ENCODE measurements at regions not wholly inside any gene's neighbourhood (a gene's known extent, or its start where the extent isn't known, plus 50 kb on each side); places are given as distances from the start of the nearest gene placed in this dataset.
A peak's percentile ranks its signal among the peaks of the same experiment; 100 is the strongest.

DNA sequence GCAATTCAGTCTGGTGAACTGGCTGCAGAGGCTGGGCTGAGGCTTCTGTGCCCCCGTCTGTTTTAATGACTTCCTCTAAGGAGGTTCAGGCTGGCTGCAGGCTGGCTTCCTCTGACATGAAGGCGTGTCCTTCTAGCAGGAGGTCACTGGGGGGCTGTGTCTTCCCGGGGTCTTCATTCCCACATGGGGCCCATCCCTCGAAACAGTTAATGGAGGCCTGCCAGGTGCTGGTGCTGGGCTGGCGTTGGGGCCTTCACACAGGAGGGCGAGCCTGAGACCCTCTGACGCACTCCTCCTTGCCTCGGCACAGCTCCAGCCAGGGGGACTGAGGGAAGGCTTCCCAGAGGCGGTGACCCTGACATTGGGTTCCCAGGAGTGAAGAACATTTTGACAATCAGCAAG is 57.7 kb upstream of the DLK1 start:
- no peak for DNase-seq (ENCODE audit: low read depth)
- TF ChIP-seq, protein P1, sequence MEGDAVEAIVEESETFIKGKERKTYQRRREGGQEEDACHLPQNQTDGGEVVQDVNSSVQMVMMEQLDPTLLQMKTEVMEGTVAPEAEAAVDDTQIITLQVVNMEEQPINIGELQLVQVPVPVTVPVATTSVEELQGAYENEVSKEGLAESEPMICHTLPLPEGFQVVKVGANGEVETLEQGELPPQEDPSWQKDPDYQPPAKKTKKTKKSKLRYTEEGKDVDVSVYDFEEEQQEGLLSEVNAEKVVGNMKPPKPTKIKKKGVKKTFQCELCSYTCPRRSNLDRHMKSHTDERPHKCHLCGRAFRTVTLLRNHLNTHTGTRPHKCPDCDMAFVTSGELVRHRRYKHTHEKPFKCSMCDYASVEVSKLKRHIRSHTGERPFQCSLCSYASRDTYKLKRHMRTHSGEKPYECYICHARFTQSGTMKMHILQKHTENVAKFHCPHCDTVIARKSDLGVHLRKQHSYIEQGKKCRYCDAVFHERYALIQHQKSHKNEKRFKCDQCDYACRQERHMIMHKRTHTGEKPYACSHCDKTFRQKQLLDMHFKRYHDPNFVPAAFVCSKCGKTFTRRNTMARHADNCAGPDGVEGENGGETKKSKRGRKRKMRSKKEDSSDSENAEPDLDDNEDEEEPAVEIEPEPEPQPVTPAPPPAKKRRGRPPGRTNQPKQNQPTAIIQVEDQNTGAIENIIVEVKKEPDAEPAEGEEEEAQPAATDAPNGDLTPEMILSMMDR (conservative IDR thresholded peaks at IDR 0.05; ENCODE audit: low read length) = no peak

GRCh38 chr14:100669468-100669867 is 57.2 kb upstream of the DLK1 start:
- DNase-seq (ENCODE audit: low read depth) = no peak
- no peak overlapping the region for H3K4me3 ChIP-seq (ENCODE audit: low read length)
- TF ChIP-seq, protein P1 (conservative IDR thresholded peaks at IDR 0.05; ENCODE audit: low read length) = no peak

More for the DNA sequence above, 57.7 kb upstream of the DLK1 start:
- no peak overlapping the region for H3K4me3 ChIP-seq (ENCODE audit: low read length)

DNA sequence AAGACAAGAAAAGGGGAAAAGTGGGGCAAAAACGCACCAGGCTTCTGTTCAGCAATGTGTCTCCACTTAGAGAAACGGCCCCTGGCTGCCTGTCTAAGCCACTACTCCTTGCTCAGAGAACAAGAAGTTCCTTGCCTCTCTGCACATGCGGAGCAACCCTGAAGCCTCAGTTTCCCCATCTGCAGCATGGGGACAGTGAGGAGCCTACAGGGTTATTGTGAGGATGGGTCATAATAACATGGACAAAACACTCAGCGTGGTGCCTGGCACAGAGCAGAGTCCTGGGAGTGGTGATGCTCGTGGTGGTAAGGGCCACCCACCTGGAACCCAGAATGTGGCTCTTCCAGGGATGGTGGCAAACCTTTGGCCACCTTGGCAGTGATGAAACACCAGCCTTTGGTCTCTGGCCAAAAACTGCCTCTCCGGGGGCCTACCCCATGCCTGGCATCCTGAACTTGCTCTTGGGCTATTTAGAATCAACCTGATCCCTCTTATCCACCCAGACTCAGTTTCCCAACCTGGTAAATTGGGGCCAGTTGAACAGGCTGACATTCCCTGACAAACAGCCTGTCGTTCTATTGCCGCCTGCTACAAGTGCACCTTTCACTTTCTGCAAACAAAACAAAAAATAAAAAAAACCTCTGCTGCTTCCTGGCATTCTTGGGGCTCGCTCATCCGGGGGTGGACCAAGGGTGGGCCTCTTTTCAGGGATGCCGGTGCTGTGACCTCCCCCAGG is 56.5 kb upstream of the DLK1 start:
- no peak overlapping the region for H3K4me3 ChIP-seq (ENCODE audit: low read length)
- TF ChIP-seq, protein P1 (conservative IDR thresholded peaks at IDR 0.05; ENCODE audit: low read length) = 0 out of 2 replicates have a peak, but pooled peaks have one; percentile 7
- no peak for DNase-seq (ENCODE audit: low read depth)

- TF ChIP-seq, protein P1 (conservative IDR thresholded peaks at IDR 0.05; ENCODE audit: low read length) = no peak
These were observed 56.0 kb upstream of the DLK1 start for GRCh38 chr14:100670753-100671049.

DNA sequence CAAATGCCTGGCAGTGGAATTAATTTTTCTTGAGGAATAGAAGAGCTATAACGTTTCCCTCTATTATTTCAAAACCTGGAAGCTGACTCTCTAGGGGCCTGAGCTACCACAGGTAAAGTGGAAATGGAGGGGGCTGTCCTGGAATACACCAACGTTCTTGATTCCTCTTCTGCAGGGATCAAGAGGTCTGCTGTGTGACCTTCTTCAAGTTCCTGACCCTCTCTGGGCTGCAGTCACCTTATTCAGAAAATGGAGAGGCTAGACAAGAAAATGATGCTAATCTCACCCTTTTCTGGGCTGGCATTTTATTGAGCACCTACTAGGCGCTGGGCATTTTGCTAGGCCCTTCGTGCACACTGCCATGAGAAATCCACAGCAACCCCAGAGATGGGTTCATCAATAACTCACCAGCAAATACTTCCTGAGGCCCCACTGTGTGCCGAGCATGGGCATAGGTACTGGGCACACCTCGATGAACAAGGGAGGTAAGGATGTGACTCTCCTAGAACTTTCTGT is 55.2 kb upstream of the DLK1 start:
- DNase-seq (ENCODE audit: low read depth) = no peak
- H3K4me3 ChIP-seq (ENCODE audit: low read length) = no peak overlapping the region
- TF ChIP-seq, protein P1 (conservative IDR thresholded peaks at IDR 0.05; ENCODE audit: low read length) = no peak

More at GRCh38 chr14:100670753-100671049, 56.0 kb upstream of the DLK1 start:
- no peak for DNase-seq (ENCODE audit: low read depth)
- no peak overlapping the region for H3K4me3 ChIP-seq (ENCODE audit: low read length)

DNA sequence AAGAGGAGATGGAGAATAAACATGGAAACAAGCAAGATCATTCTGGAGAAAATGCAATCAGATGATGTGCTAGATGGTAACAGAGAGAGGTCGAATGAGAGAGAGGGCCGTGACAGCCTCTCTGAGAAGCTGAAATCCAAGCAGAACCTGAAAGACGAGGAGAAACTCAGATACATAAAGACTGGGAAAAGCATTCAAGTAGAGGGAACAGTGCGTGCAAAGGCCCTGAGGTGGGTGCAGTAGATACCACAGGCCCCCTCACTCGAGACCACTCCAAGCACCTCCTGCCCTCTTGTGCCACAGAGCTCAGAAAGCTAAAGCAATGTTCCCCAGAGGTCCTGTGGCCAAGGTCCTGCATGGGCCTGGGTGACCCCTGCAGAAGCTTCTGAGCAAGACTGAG is 54.8 kb upstream of the DLK1 start:
- no peak overlapping the region for H3K4me3 ChIP-seq (ENCODE audit: low read length)
- no peak for DNase-seq (ENCODE audit: low read depth)
- TF ChIP-seq, protein P1 (conservative IDR thresholded peaks at IDR 0.05; ENCODE audit: low read length) = no peak

- TF ChIP-seq, protein P1 (conservative IDR thresholded peaks at IDR 0.05; ENCODE audit: low read length) = no peak
- DNase-seq (ENCODE audit: low read depth) = no peak
These were observed 53.4 kb upstream of the DLK1 start for GRCh38 chr14:100673085-100673806.

More at GRCh38 chr14:100673085-100673806, 53.4 kb upstream of the DLK1 start:
- no peak overlapping the region for H3K4me3 ChIP-seq (ENCODE audit: low read length)
